Inferior parietal cortex (tissue), 1 donor: ENCODE measurements at regions not wholly inside any gene's neighbourhood (a gene's known extent, or its start where the extent isn't known, plus 50 kb on each side); places are given as distances from the start of the nearest gene placed in this dataset.
"Not testable (repeated sequence)": the region's sequence is repeated elsewhere in the genome, so short reads cannot be mapped to it uniquely, and the experiment has no call there.

Experiments
- DNase-seq: peaks from one replicate; pipeline ENCODE4 v3.0.0-alpha.2; 2016; ENCODE audit errors: extremely low spot score

DNA sequence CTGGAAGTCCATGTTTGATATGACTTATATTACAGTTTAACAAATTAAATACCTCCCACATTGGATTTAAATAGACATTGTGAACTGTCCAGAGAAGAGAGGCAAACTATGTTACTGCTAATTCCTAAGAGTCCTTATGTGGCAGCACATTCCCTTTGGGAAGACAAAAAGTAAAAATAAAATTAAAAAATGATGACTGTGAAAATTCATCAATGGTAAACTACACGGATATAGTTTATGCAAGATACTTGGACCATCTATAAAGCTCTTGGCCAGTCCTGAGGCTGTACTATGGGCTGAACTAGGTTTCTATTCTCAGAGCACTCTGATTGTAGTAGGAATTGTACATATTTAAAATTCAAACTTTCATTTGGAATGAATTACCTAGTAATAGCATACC is 206.4 kb downstream of the LRRK2 start:
- DNase-seq, result no peak

DNA sequence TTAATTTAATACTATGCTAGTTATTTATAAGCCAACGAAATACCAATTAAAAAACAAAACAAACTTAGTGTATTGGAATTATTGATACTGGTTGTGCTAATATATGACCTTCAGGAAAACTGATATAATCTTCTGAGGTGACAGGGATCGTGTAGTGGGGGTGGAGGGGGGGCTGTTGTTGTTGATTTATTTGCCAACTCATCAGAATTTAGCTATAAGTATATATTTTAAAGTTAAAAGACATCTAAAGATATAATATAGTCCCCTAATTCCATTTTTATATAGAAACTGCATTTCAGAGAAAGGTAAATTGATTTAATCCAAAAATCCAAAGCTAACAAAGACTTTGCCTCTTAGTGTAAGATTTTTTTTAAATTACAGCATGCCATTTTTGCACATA is 210.5 kb downstream of the LRRK2 start:
- no peak for DNase-seq

DNA sequence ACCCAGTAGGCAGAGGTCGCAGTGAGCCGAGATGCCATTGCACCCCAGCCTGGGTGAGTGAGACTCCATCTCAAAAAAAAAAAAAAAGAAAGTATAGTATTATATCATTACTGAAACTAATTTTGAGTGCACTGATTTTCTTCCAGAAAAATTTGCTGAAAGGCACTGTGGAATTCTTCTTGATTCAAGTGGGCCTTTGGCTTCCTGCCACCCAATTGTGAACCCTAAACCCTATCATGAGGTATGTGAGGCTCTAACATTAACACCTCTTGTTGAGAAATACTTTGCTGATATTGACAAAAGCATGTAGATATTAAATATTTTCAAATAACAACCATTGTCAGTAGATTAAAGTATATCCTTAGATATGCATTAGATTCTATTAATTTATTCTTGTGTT is 211.2 kb downstream of the LRRK2 start:
- no peak for DNase-seq

DNA sequence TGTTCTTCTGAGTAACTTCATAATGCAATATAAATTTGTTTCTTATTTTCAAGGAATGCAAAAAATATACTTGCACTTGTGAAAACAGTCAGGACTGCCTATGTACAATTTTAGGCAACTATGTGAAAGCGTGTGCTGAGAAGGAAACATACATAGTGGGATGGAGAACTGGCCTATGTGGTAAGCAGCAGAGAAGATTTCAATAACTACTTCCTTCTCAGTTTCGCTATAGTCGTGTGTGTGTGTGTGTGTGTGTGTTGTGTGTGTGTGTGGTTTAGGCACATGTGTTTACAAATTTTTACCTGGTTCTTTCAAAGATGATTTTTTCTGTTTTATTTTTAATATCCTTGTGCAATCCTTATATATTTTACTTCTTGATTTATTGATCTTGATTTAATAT is 211.8 kb downstream of the LRRK2 start:
- no peak for DNase-seq

DNA sequence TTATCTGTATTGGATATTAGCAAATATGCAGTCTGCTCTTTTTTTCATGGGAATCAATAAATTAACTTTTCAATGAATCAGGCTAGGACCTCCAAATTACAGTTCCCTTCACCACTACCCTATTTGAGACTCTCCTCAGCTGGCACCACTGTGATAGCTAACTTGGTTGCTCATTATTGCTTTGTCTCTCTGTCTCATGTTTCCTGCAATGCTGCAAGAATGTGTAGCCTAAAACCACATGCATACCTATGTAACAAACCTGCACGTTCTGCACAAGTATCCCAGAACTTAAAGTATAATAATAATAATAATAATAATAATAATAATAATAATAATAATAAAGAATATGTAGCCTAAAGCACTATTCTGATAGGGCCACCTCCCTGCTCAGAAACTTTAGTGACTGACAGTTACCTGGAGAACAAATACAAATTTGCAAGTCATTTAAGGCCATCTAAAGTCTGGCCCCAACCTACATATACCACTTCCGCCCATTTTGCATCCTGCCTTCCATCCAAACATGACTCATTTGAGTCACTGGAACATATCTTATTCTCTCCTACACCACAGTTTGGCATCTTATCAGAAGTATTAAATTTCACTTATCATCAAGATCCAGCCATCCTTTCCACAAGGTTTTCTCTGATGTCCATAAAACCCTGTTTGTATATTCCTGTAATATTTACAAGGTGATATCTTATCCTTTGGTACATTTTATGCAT is 215.1 kb downstream of the LRRK2 start:
- no peak for DNase-seq

DNA sequence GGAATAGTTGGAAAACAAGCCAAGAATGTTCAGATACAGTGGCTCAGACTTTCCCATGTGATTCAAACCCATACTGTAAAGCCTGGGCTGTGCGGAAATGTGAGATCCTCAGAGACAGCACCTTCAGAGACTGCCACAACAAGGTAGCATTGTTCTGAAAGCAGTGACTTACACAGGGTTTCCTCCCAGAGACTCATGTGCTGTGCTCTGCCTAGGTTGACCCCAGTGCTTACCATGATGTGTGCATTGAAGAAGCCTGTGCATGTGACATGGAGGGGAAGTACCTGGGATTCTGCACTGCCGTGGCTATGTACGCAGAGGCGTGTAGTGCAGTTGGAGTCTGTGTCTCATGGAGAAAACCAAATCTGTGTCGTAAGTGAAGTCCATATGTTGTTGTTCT is 219.4 kb downstream of the LRRK2 start:
- no peak for DNase-seq

DNA sequence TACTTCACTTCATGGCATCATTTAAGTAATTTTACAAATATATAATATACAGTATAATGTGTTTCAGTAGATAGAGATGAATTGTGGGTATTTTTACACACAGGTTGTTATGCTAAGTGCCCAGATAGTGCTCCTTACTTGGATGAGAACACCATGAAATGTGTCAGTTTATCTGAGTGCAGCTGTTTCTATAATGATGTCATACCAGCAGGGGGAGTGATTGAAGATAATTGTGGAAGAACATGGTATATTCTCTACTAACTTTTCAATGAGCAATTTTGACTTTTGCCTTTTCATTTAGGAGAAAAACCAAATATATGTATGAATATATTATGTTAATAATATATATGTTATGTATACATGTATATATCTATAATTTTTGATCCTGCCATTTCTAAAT is 221.6 kb downstream of the LRRK2 start:
- DNase-seq, result peak; percentile 43

DNA sequence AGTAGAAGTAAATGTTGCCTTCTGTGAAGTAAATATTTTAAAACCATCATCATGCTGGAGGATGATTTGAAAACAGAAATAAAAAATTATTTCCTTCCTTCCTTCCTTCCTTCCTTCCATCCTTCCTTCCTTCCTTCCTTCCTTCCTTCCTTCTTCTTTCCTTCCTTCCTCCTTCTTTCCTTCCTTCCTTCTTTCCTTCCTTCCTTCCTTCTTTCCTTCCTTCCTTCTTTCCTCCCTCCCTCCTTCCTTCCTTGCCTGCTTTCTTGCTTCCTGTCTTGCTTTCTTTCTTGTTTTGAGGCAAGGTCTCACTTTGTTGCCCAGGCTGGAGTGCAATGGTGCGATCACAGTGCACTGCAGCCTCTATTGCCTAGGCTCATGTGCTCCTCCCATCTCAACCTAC is 223.7 kb downstream of the LRRK2 start:
- not testable (repeated sequence) for DNase-seq

DNA sequence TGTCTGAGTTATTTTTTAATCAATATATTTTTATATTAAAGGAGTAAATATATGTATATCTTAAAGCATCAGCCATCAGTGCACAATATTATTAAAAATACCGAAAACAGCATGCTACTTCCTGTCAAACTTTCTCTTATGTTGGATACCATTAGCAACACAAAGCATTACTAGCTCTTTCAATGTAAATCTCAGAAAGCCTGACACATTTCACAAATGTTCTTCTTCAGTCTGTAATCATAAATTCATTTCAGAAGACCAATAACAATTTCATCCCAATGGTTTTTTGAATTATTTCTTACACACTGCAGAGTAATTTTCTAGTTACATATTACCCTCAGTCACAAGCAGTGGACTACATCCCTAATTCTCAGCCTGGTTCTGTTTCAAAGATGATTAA is 226.9 kb downstream of the LRRK2 start:
- DNase-seq, result no peak

DNA sequence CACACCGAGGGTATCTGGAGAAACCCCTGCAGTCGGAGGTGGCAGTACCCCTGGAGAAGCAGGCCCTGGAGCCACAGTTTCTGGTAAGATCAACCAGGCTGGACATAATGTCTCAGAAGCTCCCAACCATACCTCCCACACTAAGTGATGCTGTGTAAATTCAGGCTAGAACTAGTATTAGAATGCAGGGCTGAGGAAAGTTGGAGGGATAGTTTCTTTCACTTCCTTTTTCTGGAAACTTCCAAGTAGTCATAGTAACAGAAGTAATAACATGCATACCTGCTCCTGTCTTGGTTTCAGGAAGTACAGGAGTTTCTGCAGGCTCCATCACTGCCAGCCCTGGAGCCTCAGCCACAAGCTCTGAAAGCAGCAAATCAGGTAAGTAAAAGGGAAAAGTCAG is 228.1 kb upstream of the CNTN1 start:
- DNase-seq, result no peak

DNA sequence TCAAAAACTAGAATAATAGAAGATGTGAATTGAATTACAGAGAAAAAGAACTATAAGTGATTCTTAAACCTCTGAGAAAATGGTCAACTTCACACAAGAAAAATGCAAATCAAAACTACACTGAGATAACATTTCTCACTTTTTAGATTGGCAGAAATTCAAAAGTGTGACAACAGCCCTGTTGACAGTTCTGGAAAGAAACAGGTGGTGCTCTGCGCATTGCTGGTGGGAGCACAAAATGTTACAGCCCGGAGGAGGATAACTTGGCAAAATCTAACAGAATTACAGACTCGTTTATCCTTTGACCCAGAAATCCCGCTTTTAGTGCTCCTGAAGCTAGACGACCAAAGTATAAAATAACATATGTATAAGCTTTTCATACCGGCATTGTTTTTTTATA is 222.5 kb upstream of the CNTN1 start:
- DNase-seq, result peak; percentile 24

DNA sequence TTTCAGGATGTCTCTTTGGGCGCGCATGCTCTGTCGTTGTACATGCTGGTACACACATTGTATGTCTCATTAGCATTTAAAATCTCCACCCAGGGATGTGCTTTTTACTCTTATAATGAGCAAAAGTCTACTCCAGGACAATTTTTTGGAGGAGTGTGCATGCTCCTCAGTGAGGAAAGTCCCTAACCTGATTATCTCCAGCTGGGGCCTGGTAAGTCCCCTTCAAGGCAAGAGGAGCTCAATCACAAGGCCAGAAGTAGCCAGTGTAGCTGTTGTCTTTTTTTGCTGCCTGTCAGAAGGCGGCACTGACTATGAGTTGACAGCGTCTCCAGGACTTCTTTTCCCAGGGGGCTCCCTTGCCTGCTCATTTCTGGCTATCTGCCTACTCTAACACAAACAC is 218.3 kb upstream of the CNTN1 start:
- no peak for DNase-seq

DNA sequence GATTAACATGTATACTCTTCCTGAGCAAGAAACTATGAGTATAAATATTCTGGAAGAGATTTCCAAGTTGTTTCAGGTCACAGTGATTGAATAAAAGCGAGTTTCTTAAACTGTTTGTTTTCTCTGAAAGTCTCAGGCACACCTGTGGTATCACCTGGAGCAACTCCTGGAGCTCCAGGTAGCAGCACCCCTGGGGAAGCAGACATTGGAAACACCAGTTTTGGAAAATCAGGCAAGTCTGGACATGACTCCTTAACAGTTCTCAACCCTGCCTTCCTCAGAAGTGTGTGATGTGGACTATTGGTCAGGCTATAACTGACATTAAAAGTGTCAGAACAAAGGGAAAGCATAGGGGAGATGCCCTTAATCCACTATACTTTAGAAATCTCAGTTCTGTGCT is 217.6 kb upstream of the CNTN1 start:
- DNase-seq, result no peak

DNA sequence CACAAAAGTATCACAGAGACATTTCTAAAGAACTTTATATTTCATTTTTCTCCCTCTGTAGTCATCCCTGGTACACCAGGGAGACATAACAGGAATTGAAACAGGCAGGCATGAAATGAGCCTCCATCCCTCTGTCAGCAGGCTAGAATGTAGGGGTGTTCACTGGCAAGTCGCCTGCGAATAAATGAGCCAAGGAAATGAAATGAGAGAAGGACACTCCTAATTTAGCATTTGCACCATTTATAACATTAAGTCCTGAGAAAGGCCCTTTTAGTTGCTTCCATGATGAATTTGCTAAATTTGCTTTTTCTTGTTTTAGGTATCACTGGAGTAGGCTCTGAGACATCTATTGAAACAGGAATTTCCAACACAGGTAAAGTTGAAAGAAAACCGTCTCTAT is 192.4 kb upstream of the CNTN1 start:
- peak; percentile 23 for DNase-seq

DNA sequence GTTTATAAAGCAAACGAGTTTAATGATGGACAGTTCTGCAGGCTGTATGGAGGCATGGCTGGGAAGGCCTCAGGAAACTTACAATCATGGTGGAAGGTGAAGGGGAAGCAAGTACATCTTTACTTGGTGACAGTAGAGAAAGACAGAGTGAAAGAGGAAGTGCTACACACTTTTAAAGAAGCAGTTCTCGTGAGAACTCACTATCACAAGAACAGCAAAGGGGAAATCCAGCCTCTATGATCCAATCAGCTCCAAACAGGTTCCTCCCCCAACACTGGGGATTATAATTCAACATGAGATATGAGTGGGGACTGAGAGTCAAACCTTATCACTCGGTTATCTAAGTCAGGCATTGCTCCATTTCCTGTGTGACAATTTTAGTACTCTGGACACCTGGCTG is 189.9 kb upstream of the CNTN1 start:
- no peak for DNase-seq

DNA sequence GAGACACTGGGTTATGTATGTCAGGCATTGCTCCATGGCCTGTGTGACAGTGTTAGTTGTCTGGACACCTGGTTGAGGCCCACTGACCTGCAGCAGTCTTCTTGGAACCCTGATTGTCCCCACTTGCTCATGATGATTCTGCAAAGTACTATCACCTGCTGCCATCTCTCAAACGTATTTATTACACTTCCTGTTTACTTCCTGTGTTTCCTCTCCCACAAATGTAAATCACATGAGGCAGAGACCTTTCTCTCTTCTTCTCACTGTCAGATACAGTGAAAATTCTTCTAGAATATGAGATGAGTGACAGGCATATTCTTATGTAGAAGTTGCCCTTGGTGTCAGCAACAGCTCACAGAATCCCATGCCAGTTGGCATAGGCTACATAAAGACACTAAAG is 186.9 kb upstream of the CNTN1 start:
- DNase-seq, result no peak

DNA sequence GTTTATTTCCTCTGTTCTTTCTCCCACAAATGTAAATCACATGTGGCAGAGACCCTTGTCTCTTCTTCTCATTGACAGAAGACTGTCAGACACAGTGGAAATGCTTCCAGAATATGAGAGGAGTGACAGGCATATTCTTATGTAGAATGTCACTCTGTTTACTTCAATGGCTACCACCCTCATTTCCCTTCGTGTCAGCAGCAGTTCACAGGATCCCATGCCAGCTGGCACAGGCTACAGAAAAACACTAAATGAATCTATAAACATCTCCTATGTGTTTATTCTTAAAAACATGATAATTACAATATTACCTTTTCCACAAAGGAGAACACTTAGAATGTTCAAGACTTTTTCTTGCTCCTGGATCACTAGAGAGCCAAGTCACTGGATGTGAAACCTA is 183.8 kb upstream of the CNTN1 start:
- no peak for DNase-seq

DNA sequence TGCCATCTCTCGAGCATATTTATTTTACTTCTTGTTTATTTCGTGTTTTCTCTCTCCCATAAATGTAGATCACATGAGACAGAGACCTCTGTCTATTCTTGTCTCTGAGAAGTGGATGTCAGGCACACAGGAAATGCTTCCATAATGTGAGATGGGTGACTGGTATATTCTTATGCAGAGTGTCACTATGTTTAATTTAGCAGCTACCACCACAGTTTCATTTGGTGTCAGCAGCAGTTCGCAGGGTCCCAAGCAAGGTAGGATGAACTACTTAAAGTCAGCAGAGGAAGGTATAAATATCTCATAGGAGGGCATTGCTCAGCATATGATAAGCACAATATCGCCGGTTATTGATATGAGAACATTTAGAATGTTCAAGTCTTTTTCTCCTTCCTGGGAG is 180.9 kb upstream of the CNTN1 start:
- no peak for DNase-seq

DNA sequence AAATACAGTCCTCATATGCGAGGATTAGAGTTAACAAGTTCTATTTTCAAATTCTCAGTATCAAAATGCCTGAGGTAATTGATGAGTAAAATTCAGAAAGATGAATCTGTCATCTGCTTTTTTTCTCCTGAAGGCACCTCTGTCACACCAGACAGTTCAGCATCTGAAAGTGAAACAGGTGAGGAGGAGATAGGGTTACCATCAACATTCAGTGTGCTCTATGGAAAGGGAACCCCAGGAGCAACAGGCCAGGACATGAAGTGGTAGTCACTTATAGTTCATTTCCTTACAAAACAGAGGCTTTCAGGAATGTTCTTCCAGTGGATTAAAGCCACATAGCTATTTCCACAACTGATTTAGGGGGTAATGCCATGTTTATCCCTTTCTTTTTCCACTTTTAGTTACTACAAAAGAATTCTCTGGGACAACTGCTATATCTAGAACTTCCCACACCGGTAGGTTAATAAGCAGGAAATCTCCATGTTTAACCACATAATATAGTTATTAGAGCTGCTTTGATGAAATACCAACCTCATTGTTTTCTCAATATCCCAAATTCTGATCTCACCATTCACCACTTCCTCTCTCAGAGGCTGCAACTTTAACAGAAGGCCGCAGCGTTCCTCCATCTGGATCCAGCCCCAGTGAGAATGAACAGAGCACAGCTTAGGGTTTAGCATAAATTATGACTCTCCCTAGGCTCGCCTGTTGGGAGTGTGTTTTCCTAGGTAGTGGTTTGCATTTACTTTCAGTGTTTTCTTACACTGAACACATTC is 177.0 kb upstream of the CNTN1 start:
- DNase-seq, result no peak

DNA sequence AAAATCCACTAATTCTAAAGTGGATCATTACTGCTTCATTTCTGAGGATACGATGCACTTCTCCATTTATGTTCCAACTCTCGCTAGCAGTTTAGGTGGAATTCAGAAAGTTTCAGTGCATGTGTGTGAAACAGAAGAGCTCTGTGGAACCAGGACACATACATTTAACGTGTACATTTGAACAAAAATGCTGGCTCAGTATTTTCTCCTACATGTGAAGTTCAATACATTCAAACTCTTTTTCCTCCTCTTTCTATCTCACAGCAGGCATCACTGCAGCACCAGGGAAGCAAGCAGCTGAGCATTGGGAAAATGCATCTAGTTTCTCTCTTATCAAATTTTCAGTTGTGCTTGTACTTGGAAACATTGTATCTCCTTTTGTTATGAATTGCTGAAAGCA is 169.4 kb upstream of the CNTN1 start:
- no peak for DNase-seq

DNA sequence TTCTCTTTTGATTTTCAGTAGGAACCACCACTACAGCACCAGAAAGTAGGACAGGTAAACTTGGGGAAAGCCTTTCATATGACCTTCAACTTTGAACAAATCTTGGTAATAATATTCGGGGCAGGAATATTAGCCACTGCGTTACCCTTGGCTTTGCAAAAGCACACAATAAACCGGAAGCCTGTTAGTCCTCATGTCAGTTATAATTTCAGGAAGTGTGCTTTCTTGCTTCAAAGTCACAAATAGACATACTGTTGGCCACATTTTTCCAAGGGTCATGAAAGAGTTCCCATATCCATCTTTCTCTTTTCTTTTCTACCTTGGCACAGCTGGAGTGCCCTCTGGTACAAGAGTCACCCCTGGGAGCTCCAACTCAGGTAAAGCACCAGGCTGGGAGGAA is 167.2 kb upstream of the CNTN1 start:
- no peak for DNase-seq

DNA sequence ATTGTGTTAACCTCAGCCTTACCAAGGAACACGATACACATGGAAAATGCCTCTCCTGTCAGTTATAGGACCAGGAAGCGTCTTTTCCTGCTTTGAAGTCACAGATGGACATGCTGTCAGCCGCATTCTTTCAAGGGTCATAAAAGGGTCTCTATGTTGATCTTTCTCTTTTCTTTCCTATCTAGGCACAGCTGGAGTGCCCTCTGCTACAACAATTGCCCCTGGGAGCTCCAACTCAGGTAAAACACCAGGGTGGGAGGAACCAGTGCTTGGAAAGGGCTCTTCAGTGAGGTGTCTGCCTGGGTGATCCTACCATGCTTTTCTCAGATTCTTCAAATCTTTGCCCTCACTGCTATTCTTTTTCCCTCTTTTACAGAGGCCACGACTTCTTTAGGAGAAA is 157.4 kb upstream of the CNTN1 start:
- DNase-seq, result no peak

DNA sequence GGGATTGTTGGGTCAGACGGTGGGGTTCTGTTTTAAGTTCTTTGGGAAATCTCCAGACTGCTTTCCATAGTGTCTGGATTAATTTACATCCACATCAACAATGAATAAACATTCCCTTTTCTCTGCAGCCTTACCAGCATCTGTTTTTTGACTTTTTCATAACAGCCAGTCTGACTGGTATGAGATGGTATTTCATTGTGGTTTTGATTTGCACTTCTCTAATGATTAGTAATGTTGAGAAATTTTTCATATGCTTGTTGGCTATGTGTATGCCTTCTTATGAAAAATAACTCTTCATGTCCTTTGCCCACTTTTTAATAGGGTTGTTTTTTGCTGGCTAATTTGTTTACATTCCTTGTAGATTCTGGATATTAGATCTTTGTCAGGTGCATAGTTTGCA is 140.8 kb upstream of the CNTN1 start:
- DNase-seq, result no peak

DNA sequence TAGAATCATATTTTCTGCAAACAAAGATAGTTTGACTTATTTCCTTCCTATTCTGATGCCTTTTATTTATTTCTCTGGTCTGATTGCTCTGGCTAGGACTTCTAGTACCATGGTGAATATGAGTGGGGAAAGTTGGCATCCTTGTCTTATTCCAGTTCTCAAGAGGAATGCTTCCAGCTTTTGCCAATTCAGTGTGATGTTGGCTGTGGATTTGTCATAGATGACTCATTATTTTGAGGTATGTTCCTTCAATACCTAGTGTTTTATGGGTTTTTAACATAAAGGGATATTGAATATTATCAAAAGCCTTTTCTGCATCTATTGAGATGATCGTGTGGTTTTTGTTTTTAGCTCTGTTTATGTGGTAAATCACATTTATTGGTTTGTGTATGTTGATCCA is 139.4 kb upstream of the CNTN1 start:
- DNase-seq, result peak; percentile 19
